PFSK-1 (cell line): ENCODE measurements at regions not wholly inside any gene's neighbourhood (a gene's known extent, or its start where the extent isn't known, plus 50 kb on each side); places are given as distances from the start of the nearest gene placed in this dataset.

ENCODE experiments used
- FOXP2 ChIP-seq: optimal IDR thresholded peaks from 2 replicates; pipeline ENCODE3; 2011; ENCODE audit warnings: borderline replicate concordance, control low read depth, inconsistent platforms; ENCODE audit not compliant: insufficient read depth; ENCODE audit errors: extremely low read length, extremely low read depth
- SIN3A ChIP-seq: IDR thresholded peaks from 2 replicates; pipeline ENCODE4 v1.6.1; 2012; ENCODE audit warnings: mild to moderate bottlenecking, low read length, moderate library complexity, borderline replicate concordance; ENCODE audit not compliant: insufficient read depth
- TAF1 ChIP-seq: IDR thresholded peaks from 2 replicates; pipeline ENCODE4 v1.6.1; 2012; ENCODE audit warnings: low read length, control low read depth, borderline replicate concordance; ENCODE audit not compliant: insufficient read depth
- TF ChIP-seq, protein P1 (sequence below), 2 experiments: IDR thresholded peaks; 2 replicates each; pipeline versions ENCODE4 v1.6.1 to v1.8.0; 2011 to 2012; ENCODE audit warnings: low read depth in 2 of 2, low read length in 2 of 2, control low read depth in 1 of 2, inconsistent platforms in 1 of 2, mild to moderate bottlenecking in 1 of 2, moderate library complexity in 1 of 2; ENCODE audit not compliant: insufficient read depth in 1 of 2

DNA sequence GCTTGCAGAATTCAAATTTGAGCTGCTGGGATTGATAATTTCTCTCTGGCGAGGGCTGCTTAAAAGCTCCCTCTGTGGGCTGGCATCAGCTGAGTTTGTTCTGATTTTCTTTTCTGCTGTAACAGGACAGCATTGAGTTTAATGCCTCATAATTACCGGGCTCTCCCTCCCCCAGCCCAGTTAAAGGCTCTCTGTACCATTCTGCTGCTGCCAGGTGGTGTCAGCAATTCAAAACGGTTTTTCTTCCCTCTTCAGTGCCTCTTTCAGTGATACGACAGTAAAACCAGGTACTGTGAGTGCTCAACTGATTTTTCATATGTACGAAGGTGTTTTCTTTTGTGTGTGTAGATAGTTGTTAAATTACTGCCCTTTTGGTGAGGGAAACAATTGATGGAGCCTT, 509.3 kb upstream of the CTNND2 start:
- no peak for TF ChIP-seq FOXP2
- TF ChIP-seq TAF1 = no peak
- TF ChIP-seq, protein P1, sequence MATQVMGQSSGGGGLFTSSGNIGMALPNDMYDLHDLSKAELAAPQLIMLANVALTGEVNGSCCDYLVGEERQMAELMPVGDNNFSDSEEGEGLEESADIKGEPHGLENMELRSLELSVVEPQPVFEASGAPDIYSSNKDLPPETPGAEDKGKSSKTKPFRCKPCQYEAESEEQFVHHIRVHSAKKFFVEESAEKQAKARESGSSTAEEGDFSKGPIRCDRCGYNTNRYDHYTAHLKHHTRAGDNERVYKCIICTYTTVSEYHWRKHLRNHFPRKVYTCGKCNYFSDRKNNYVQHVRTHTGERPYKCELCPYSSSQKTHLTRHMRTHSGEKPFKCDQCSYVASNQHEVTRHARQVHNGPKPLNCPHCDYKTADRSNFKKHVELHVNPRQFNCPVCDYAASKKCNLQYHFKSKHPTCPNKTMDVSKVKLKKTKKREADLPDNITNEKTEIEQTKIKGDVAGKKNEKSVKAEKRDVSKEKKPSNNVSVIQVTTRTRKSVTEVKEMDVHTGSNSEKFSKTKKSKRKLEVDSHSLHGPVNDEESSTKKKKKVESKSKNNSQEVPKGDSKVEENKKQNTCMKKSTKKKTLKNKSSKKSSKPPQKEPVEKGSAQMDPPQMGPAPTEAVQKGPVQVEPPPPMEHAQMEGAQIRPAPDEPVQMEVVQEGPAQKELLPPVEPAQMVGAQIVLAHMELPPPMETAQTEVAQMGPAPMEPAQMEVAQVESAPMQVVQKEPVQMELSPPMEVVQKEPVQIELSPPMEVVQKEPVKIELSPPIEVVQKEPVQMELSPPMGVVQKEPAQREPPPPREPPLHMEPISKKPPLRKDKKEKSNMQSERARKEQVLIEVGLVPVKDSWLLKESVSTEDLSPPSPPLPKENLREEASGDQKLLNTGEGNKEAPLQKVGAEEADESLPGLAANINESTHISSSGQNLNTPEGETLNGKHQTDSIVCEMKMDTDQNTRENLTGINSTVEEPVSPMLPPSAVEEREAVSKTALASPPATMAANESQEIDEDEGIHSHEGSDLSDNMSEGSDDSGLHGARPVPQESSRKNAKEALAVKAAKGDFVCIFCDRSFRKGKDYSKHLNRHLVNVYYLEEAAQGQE (IDR thresholded peaks at IDR 0.05; ENCODE audit: insufficient read depth in 1 of 2, low read depth in 2 of 2, low read length in 2 of 2) = no peak
- no peak for TF ChIP-seq SIN3A
